A673 (cell line): ENCODE measurements at regions not wholly inside any gene's neighbourhood (a gene's known extent, or its start where the extent isn't known, plus 50 kb on each side); places are given as distances from the start of the nearest gene placed in this dataset.

Source experiments
- CTCF ChIP-seq: fragments of 300-800, 200-600 bp; sonication (generic); conservative IDR thresholded peaks from 2 replicates; pipeline ENCODE4 v1.5.1; 2017; ENCODE audit warnings: low read depth, mild to moderate bottlenecking, antibody characterized with exemption, low read length, moderate library complexity, mixed read lengths
- EZH2 ChIP-seq: fragments of 200-600 bp; sonication (generic); IDR thresholded peaks from 2 replicates; pipeline ENCODE4 v1.6.1; 2017; ENCODE audit warnings: borderline replicate concordance, low read depth, mild to moderate bottlenecking, mixed read lengths, antibody characterized with exemption, low read length; ENCODE audit not compliant: poor library complexity, severe bottlenecking

- TF ChIP-seq CTCF, result no peak
- TF ChIP-seq EZH2, result no peak
Observed at GRCh38 chr10:21290499-21291160, 234.9 kb downstream of the SKIDA1 start.
